GM12865 (cell line): ENCODE measurements at regions not wholly inside any gene's neighbourhood (a gene's known extent, or its start where the extent isn't known, plus 50 kb on each side); places are given as distances from the start of the nearest gene placed in this dataset.
"Not testable (repeated sequence)": the region's sequence is repeated elsewhere in the genome, so short reads cannot be mapped to it uniquely, and the experiment has no call there.

Experiments used
- DNase-seq: peaks from one replicate; pipeline ENCODE4 v3.0.0; 2010; ENCODE audit warnings: low read depth
- H3K4me3 ChIP-seq: 2 replicates; pipeline ENCODE4 v1.5.1; 2011; ENCODE audit warnings: mild to moderate bottlenecking, low read depth, low read length, control low read depth
- TF ChIP-seq, protein P1 (sequence below): IDR thresholded peaks from 2 replicates; pipeline ENCODE4 v1.5.1; 2011; ENCODE audit warnings: low read length, control low read depth, low read depth, inconsistent platforms; ENCODE audit not compliant: insufficient read depth; ENCODE audit errors: missing control alignments

DNA sequence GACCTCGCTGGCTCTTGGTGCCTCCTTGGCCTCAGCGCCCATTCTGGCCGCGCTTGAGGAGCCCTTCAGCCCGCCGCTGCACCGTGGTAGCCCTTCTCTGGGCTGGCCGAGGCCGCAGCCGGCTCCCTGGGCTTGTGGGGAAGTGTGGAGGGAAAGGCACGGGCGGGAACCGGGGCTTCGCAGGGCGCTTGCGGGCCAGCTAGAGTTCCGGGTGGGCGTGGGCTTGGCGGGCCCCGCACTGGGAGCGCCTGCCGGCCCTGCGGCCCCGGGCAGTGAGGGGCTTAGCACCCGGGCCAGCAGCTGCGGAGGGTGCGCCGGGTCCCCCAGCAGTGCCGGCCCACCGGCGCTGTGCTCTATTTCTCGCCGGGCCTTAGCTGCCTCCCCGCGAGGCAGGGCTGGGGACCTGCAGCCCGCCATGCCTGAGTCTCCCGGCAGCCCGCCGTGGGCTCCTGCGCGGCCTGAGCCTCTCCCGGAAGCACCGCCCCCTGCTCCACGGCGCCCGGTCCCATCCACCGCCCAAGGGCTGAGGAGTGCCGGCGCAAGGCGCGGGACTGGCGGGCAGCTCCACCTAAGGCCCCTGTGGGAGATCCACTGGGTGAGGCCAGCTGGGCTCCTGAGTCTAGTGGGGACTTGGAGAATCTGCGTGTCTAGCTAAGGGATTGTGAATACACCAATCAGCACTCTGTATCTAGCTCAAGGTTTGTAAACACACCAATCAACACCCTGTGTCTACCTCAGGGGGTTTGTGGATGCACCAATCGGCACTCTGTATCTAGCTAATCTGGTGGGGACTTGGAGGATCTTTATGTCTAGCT is 141.1 kb downstream of the SLCO4C1 start:
- H3K4me3 ChIP-seq, DNase-seq: not testable (repeated sequence)

GRCh38 chr5:102154291-102154690 is 141.8 kb downstream of the SLCO4C1 start:
- TF ChIP-seq, protein P1, sequence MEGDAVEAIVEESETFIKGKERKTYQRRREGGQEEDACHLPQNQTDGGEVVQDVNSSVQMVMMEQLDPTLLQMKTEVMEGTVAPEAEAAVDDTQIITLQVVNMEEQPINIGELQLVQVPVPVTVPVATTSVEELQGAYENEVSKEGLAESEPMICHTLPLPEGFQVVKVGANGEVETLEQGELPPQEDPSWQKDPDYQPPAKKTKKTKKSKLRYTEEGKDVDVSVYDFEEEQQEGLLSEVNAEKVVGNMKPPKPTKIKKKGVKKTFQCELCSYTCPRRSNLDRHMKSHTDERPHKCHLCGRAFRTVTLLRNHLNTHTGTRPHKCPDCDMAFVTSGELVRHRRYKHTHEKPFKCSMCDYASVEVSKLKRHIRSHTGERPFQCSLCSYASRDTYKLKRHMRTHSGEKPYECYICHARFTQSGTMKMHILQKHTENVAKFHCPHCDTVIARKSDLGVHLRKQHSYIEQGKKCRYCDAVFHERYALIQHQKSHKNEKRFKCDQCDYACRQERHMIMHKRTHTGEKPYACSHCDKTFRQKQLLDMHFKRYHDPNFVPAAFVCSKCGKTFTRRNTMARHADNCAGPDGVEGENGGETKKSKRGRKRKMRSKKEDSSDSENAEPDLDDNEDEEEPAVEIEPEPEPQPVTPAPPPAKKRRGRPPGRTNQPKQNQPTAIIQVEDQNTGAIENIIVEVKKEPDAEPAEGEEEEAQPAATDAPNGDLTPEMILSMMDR = no peak
- DNase-seq = no peak
- no peak overlapping the region for H3K4me3 ChIP-seq

DNA sequence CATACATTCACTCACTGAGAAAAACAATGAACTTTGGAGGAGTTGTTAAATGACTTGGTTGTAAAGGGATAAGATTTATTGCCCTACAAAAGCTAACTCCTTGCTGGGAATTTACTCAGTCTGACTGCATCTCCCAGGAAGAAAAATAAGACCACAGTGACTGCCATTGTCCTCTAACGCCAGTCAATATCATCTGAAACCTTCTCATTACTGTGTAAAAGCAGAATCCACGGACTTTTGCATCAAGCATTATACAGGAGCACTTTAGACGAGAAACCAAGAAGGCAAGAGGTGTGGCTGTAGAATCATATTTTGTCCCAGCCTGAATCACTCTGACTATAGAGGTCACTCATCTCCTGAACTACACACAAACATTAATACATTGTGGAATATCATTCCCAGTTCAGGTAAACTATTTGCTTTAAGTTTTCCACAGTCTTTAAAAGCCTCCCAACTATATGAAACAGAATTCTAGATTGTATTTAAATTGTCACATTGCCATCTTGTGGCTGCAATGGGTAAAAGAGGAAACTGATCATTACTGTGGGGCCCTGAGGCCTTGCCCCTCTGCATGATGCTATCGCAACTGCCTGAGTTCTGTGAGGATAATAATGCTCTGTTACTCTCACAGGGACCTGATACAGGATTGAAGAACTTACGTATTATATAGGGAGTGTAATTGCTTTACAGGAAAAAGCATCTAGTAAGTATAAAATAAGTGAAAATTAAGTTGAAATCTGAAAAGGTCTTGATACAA is 142.9 kb downstream of the SLCO4C1 start:
- TF ChIP-seq, protein P1 = peak; percentile 30
- peak; percentile 28 for DNase-seq
- H3K4me3 ChIP-seq = no peak overlapping the region

GRCh38 chr5:102139029-102139428 is 157.1 kb downstream of the SLCO4C1 start:
- no peak overlapping the region for H3K4me3 ChIP-seq
- TF ChIP-seq, protein P1 = no peak
- DNase-seq = no peak

DNA sequence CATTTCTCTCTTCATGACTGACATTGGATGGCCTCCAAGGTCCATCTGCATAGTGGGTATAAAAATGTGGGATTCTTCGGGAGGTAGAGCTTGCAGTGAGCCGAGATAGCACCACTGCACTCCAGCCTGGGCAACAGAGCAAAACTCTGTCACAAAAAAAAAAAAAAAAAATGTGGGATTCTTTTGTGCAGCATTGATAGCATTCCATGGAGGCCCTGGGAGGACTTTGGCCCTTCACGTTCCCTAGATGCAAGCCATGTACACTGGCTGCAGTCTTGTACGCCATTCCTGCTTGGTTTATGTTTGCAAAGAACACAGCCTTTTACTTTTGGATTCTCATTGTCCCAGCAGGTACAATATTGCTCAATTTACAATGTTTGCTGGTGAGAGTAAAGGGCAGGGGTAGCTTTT is 157.8 kb downstream of the SLCO4C1 start:
- TF ChIP-seq, protein P1 = no peak
- no peak for DNase-seq
- no peak overlapping the region for H3K4me3 ChIP-seq

GRCh38 chr5:102130890-102131289 is 165.2 kb downstream of the SLCO4C1 start:
- no peak overlapping the region for H3K4me3 ChIP-seq
- no peak for DNase-seq
- TF ChIP-seq, protein P1 = no peak

- DNase-seq = no peak
- H3K4me3 ChIP-seq = no peak overlapping the region
- TF ChIP-seq, protein P1 = no peak
These were observed 165.7 kb downstream of the SLCO4C1 start for GRCh38 chr5:102130386-102130785.
